ENCODE measurements at regions not wholly inside any gene's neighbourhood (a gene's known extent, or its start where the extent isn't known, plus 50 kb on each side); places are given as distances from the start of the nearest gene placed in this dataset.

- Histone ChIP-seq H3K36me3 (ENCODE audit: control insufficient read depth in 2 of 2, insufficient read depth in 2 of 2, low read length in 2 of 2) (no peaks in the 10 kb centered on the region), H3K27ac (ENCODE audit: low read length) (no peak overlapping the region), H3K9me3 (ENCODE audit: control insufficient read depth in 2 of 2, low read length in 2 of 2) (peaks cover 0 to 3% of the 10 kb centered on the region in 2 donors), H3K9ac (ENCODE audit: low read length in 2 of 2) (no peak overlapping the region), H3K4me1 (ENCODE audit: control insufficient read depth, insufficient read depth, low read length) (no peaks in the 10 kb centered on the region), H3K27me3 (ENCODE audit: control insufficient read depth in 1 of 2, insufficient read depth in 2 of 2, low read length in 2 of 2) (peaks cover 0 to 2% of the 10 kb centered on the region in 2 donors), H3K4me3 (ENCODE audit: low read length in 2 of 2) (no peak overlapping the region)
Measured at GRCh38 chr10:104505521-104506042, 135.5 kb upstream of the SORCS3 start.

GRCh38 chr10:104509981-104510380 lies 131.1 kb upstream of the SORCS3 start:
- no peak overlapping the region for H3K27ac ChIP-seq (ENCODE audit: low read length)
- H3K9ac ChIP-seq (ENCODE audit: low read length in 2 of 2), result no peak overlapping the region
- no peaks in the 10 kb centered on the region for H3K4me1 ChIP-seq (ENCODE audit: control insufficient read depth, insufficient read depth, low read length)
- no peaks in the 10 kb centered on the region for H3K27me3 ChIP-seq (ENCODE audit: control insufficient read depth in 1 of 2, insufficient read depth in 2 of 2, low read length in 2 of 2)
- H3K4me3 ChIP-seq (ENCODE audit: low read length in 2 of 2), result no peak overlapping the region
- H3K9me3 ChIP-seq (ENCODE audit: control insufficient read depth in 2 of 2, low read length in 2 of 2), result peaks cover 3% of the 10 kb centered on the region in 2 donors
- H3K36me3 ChIP-seq (ENCODE audit: control insufficient read depth in 2 of 2, insufficient read depth in 2 of 2, low read length in 2 of 2), result no peaks in the 10 kb centered on the region

- no peaks in the 10 kb centered on the region for H3K36me3 ChIP-seq (ENCODE audit: control insufficient read depth in 2 of 2, insufficient read depth in 2 of 2, low read length in 2 of 2)
- H3K27me3 ChIP-seq (ENCODE audit: control insufficient read depth in 1 of 2, insufficient read depth in 2 of 2, low read length in 2 of 2), result peaks cover 0 to under 1% of the 10 kb centered on the region in 2 donors
- no peaks in the 10 kb centered on the region for H3K4me1 ChIP-seq (ENCODE audit: control insufficient read depth, insufficient read depth, low read length)
- no peak overlapping the region for H3K27ac ChIP-seq (ENCODE audit: low read length)
- no peak overlapping the region for H3K9ac ChIP-seq (ENCODE audit: low read length in 2 of 2)
- peaks cover 3% of the 10 kb centered on the region in 2 donors for H3K9me3 ChIP-seq (ENCODE audit: control insufficient read depth in 2 of 2, low read length in 2 of 2)
- no peak overlapping the region for H3K4me3 ChIP-seq (ENCODE audit: low read length in 2 of 2)
Measured at GRCh38 chr10:104510644-104511043, 130.4 kb upstream of the SORCS3 start.

- no peak overlapping the region for H3K4me3 ChIP-seq (ENCODE audit: low read length in 2 of 2)
- peaks cover 0 to 3% of the 10 kb centered on the region in 2 donors for H3K9me3 ChIP-seq (ENCODE audit: control insufficient read depth in 2 of 2, low read length in 2 of 2)
- H3K4me1 ChIP-seq (ENCODE audit: control insufficient read depth, insufficient read depth, low read length), result no peaks in the 10 kb centered on the region
- H3K27ac ChIP-seq (ENCODE audit: low read length), result no peak overlapping the region
- H3K36me3 ChIP-seq (ENCODE audit: control insufficient read depth in 2 of 2, insufficient read depth in 2 of 2, low read length in 2 of 2), result no peaks in the 10 kb centered on the region
- H3K27me3 ChIP-seq (ENCODE audit: control insufficient read depth in 1 of 2, insufficient read depth in 2 of 2, low read length in 2 of 2), result peaks cover 0 to 2% of the 10 kb centered on the region in 2 donors
- no peak overlapping the region for H3K9ac ChIP-seq (ENCODE audit: low read length in 2 of 2)
Measured at GRCh38 chr10:104512800-104513199, 128.3 kb upstream of the SORCS3 start.

GRCh38 chr10:104515678-104516199 lies 125.4 kb upstream of the SORCS3 start:
- H3K9ac ChIP-seq (ENCODE audit: low read length in 2 of 2), result no peak overlapping the region
- H3K9me3 ChIP-seq (ENCODE audit: control insufficient read depth in 2 of 2, low read length in 2 of 2), result peaks cover 0 to 3% of the 10 kb centered on the region in 2 donors
- H3K4me3 ChIP-seq (ENCODE audit: low read length in 2 of 2), result no peak overlapping the region
- H3K27me3 ChIP-seq (ENCODE audit: control insufficient read depth in 1 of 2, insufficient read depth in 2 of 2, low read length in 2 of 2), result peaks cover 0 to 2% of the 10 kb centered on the region in 2 donors
- no peaks in the 10 kb centered on the region for H3K36me3 ChIP-seq (ENCODE audit: control insufficient read depth in 2 of 2, insufficient read depth in 2 of 2, low read length in 2 of 2)
- no peaks in the 10 kb centered on the region for H3K4me1 ChIP-seq (ENCODE audit: control insufficient read depth, insufficient read depth, low read length)
- no peak overlapping the region for H3K27ac ChIP-seq (ENCODE audit: low read length)

GRCh38 chr10:104516986-104517385 lies 124.1 kb upstream of the SORCS3 start:
- H3K4me1 ChIP-seq (ENCODE audit: control insufficient read depth, insufficient read depth, low read length), result peaks cover 2% of the 10 kb centered on the region
- no peak overlapping the region for H3K9ac ChIP-seq (ENCODE audit: low read length in 2 of 2)
- no peak overlapping the region for H3K27ac ChIP-seq (ENCODE audit: low read length)
- no peak overlapping the region for H3K4me3 ChIP-seq (ENCODE audit: low read length in 2 of 2)
- no peaks in the 10 kb centered on the region for H3K9me3 ChIP-seq (ENCODE audit: control insufficient read depth in 2 of 2, low read length in 2 of 2)
- no peaks in the 10 kb centered on the region for H3K36me3 ChIP-seq (ENCODE audit: control insufficient read depth in 2 of 2, insufficient read depth in 2 of 2, low read length in 2 of 2)
- H3K27me3 ChIP-seq (ENCODE audit: control insufficient read depth in 1 of 2, insufficient read depth in 2 of 2, low read length in 2 of 2), result peaks cover 0 to 2% of the 10 kb centered on the region in 2 donors

- H3K27ac ChIP-seq (ENCODE audit: low read length), result no peak overlapping the region
- no peak overlapping the region for H3K4me3 ChIP-seq (ENCODE audit: low read length in 2 of 2)
- H3K27me3 ChIP-seq (ENCODE audit: control insufficient read depth in 1 of 2, insufficient read depth in 2 of 2, low read length in 2 of 2), result peaks cover 0 to 2% of the 10 kb centered on the region in 2 donors
- H3K4me1 ChIP-seq (ENCODE audit: control insufficient read depth, insufficient read depth, low read length), result peaks cover 4% of the 10 kb centered on the region
- no peaks in the 10 kb centered on the region for H3K9me3 ChIP-seq (ENCODE audit: control insufficient read depth in 2 of 2, low read length in 2 of 2)
- H3K9ac ChIP-seq (ENCODE audit: low read length in 2 of 2), result no peak overlapping the region
- no peaks in the 10 kb centered on the region for H3K36me3 ChIP-seq (ENCODE audit: control insufficient read depth in 2 of 2, insufficient read depth in 2 of 2, low read length in 2 of 2)
Measured at GRCh38 chr10:104517946-104518345, 123.1 kb upstream of the SORCS3 start.

- Histone ChIP-seq H3K9me3 (ENCODE audit: control insufficient read depth in 2 of 2, low read length in 2 of 2) (no peaks in the 10 kb centered on the region), H3K27ac (ENCODE audit: low read length) (no peak overlapping the region), H3K4me1 (ENCODE audit: control insufficient read depth, insufficient read depth, low read length) (peaks cover 4% of the 10 kb centered on the region), H3K4me3 (ENCODE audit: low read length in 2 of 2) (no peak overlapping the region), H3K27me3 (ENCODE audit: control insufficient read depth in 1 of 2, insufficient read depth in 2 of 2, low read length in 2 of 2) (peaks cover 0 to 2% of the 10 kb centered on the region in 2 donors), H3K9ac (ENCODE audit: low read length in 2 of 2) (no peak overlapping the region), H3K36me3 (ENCODE audit: control insufficient read depth in 2 of 2, insufficient read depth in 2 of 2, low read length in 2 of 2) (no peaks in the 10 kb centered on the region)
Measured at GRCh38 chr10:104518891-104519290, 122.2 kb upstream of the SORCS3 start.

GRCh38 chr10:104520653-104521052 lies 120.4 kb upstream of the SORCS3 start:
- Histone ChIP-seq H3K9me3 (ENCODE audit: control insufficient read depth in 2 of 2, low read length in 2 of 2) (no peaks in the 10 kb centered on the region), H3K36me3 (ENCODE audit: control insufficient read depth in 2 of 2, insufficient read depth in 2 of 2, low read length in 2 of 2) (no peaks in the 10 kb centered on the region), H3K27me3 (ENCODE audit: control insufficient read depth in 1 of 2, insufficient read depth in 2 of 2, low read length in 2 of 2) (peaks cover 0 to 1% of the 10 kb centered on the region in 2 donors), H3K27ac (ENCODE audit: low read length) (no peak overlapping the region), H3K4me3 (ENCODE audit: low read length in 2 of 2) (no peak overlapping the region), H3K4me1 (ENCODE audit: control insufficient read depth, insufficient read depth, low read length) (peaks cover 4% of the 10 kb centered on the region), H3K9ac (ENCODE audit: low read length in 2 of 2) (no peak overlapping the region)

- Histone ChIP-seq H3K36me3 (ENCODE audit: control insufficient read depth in 2 of 2, insufficient read depth in 2 of 2, low read length in 2 of 2) (no peaks in the 10 kb centered on the region), H3K4me1 (ENCODE audit: control insufficient read depth, insufficient read depth, low read length) (peaks cover 4% of the 10 kb centered on the region), H3K27ac (ENCODE audit: low read length) (no peak overlapping the region), H3K9me3 (ENCODE audit: control insufficient read depth in 2 of 2, low read length in 2 of 2) (no peaks in the 10 kb centered on the region), H3K4me3 (ENCODE audit: low read length in 2 of 2) (no peak overlapping the region), H3K27me3 (ENCODE audit: control insufficient read depth in 1 of 2, insufficient read depth in 2 of 2, low read length in 2 of 2) (no peaks in the 10 kb centered on the region), H3K9ac (ENCODE audit: low read length in 2 of 2) (no peak overlapping the region)
Measured at GRCh38 chr10:104521901-104522694, 119.0 kb upstream of the SORCS3 start.

- no peak overlapping the region for H3K4me3 ChIP-seq (ENCODE audit: low read length in 2 of 2)
- peaks cover 4% of the 10 kb centered on the region for H3K4me1 ChIP-seq (ENCODE audit: control insufficient read depth, insufficient read depth, low read length)
- no peak overlapping the region for H3K27ac ChIP-seq (ENCODE audit: low read length)
- H3K9me3 ChIP-seq (ENCODE audit: control insufficient read depth in 2 of 2, low read length in 2 of 2), result no peaks in the 10 kb centered on the region
- H3K36me3 ChIP-seq (ENCODE audit: control insufficient read depth in 2 of 2, insufficient read depth in 2 of 2, low read length in 2 of 2), result no peaks in the 10 kb centered on the region
- H3K9ac ChIP-seq (ENCODE audit: low read length in 2 of 2), result no peak overlapping the region
- H3K27me3 ChIP-seq (ENCODE audit: control insufficient read depth in 1 of 2, insufficient read depth in 2 of 2, low read length in 2 of 2), result no peaks in the 10 kb centered on the region
Measured at GRCh38 chr10:104526188-104526587, 114.9 kb upstream of the SORCS3 start.

All from stomach smooth muscle (tissue), 2 donors.